B cell (primary cell): ENCODE measurements at regions not wholly inside any gene's neighbourhood (a gene's known extent, or its start where the extent isn't known, plus 50 kb on each side); places are given as distances from the start of the nearest gene placed in this dataset.

ENCODE experiments used
- ATAC-seq: fragments of 200-7000 bp; cut with Tn5 transposase; one replicate; pipeline ENCODE4 v1.10.0; 2021; ENCODE audit warnings: low read depth, mild to moderate bottlenecking, moderate number of reproducible peaks, moderate library complexity
- CTCF ChIA-PET: fragments of 350-600 bp; sonication (Branson Sonifier 250); formaldehyde crosslinking; loops from one replicate; lab custom pipeline; 2021; ENCODE audit warnings: antibody characterized with exemption, inconsistent platforms; lab: Charles Lee
- POLR2A ChIA-PET: fragments of 350-600 bp; sonication (Branson Sonifier 250); formaldehyde crosslinking; loops from one replicate; lab custom pipeline; 2021; ENCODE audit warnings: antibody characterized with exemption; lab: Charles Lee
- DNase-seq: peaks from one replicate; pipeline ENCODE4 v3.0.0; 2013
- H2AFZ ChIP-seq: 2 replicates; pipeline ENCODE4 v1.6.1; 2012; ENCODE audit warnings: mild to moderate bottlenecking, low read depth, low read length; ENCODE audit not compliant: insufficient read depth, poor library complexity, severe bottlenecking
- H3K27ac ChIP-seq, 2 donors: 1 replicate in 1 of 2; 2 replicates in 1 of 2; pipeline ENCODE4 v1.5.1; 2012 to 2013; ENCODE audit warnings: low read length in 2 of 2, mild to moderate bottlenecking in 2 of 2, moderate library complexity in 1 of 2
- H3K27me3 ChIP-seq, 4 experiments: fragments of 200-600 bp in 1 of 4; sonication (generic) in 1 of 4; replicated peaks in 1 of 4; 1 replicate in 2 of 4; 2 replicates in 2 of 4; pipeline versions ENCODE4 v1.6.1 to v1.7.0; 2013 to 2016; ENCODE audit warnings: low read length in 3 of 4, mild to moderate bottlenecking in 2 of 4, mixed read lengths in 1 of 4, moderate library complexity in 1 of 4; ENCODE audit not compliant: insufficient read depth in 4 of 4, control insufficient read depth in 3 of 4; ENCODE audit errors: control extremely low read depth in 1 of 4
- H3K36me3 ChIP-seq, 2 experiments: replicated peaks in 1 of 2; 1 replicate in 1 of 2; 2 replicates in 1 of 2; pipeline versions ENCODE4 v1.6.1 to v1.7.1; 2013; ENCODE audit warnings: low read length in 1 of 2; ENCODE audit not compliant: insufficient read depth in 2 of 2, control insufficient read depth in 1 of 2; ENCODE audit errors: control extremely low read depth in 1 of 2, extremely low read depth in 1 of 2
- H3K4me1 ChIP-seq, 2 donors: fragments of 200-600 bp in 1 of 2; sonication (generic) in 1 of 2; 1 replicate in 1 of 2; 2 replicates in 1 of 2; pipeline versions ENCODE4 v1.5.1 to v1.6.1; 2013 to 2017; ENCODE audit warnings: low read length in 2 of 2; ENCODE audit not compliant: control insufficient read depth in 2 of 2, insufficient read depth in 2 of 2
- H3K4me2 ChIP-seq: replicated peaks from 2 replicates; pipeline ENCODE3; 2012; ENCODE audit warnings: mild to moderate bottlenecking, low read depth, low read length; ENCODE audit not compliant: poor library complexity, severe bottlenecking
- H3K4me3 ChIP-seq, 5 experiments: fragments of 200-600 bp in 1 of 5; sonication (generic) in 1 of 5; 1 replicate in 3 of 5; 2 replicates in 2 of 5; pipeline versions ENCODE4 v1.5.1 to v1.7.0; 2011 to 2016; ENCODE audit warnings: low read length in 4 of 5, mild to moderate bottlenecking in 4 of 5, low read depth in 2 of 5, control low read depth in 1 of 5, moderate library complexity in 1 of 5; ENCODE audit not compliant: insufficient read depth in 1 of 5; ENCODE audit errors: control extremely low read depth in 1 of 5, extremely low read depth in 1 of 5
- H3K79me2 ChIP-seq: fragments of 200-600 bp; sonication (generic); one replicate; pipeline ENCODE4 v1.6.0; 2016; ENCODE audit warnings: low read length; ENCODE audit not compliant: control insufficient read depth, insufficient read depth
- H3K9ac ChIP-seq: fragments of 200-600 bp; sonication (generic); 2 replicates; pipeline ENCODE4 v1.6.1; 2017; ENCODE audit warnings: mild to moderate bottlenecking, low read length, moderate library complexity
- H3K9me3 ChIP-seq, 3 donors: one replicate each; pipeline versions ENCODE4 v1.6.1 to v1.7.1; 2013; ENCODE audit warnings: low read length in 2 of 3; ENCODE audit not compliant: control insufficient read depth in 2 of 3, insufficient read depth in 1 of 3; ENCODE audit errors: control extremely low read depth in 1 of 3
- H4K20me1 ChIP-seq: 2 replicates; pipeline ENCODE4 v1.6.0; 2012; ENCODE audit warnings: mild to moderate bottlenecking, low read length; ENCODE audit not compliant: insufficient read depth, control insufficient read depth, poor library complexity, severe bottlenecking
- H3K27ac Mint-ChIP-seq: one replicate; pipeline ENCODE4 v1.8.0; 2021; ENCODE audit warnings: mixed read lengths
- H3K27me3 Mint-ChIP-seq: one replicate; pipeline ENCODE4 v1.8.0; 2021; ENCODE audit warnings: mixed read lengths
- H3K4me1 Mint-ChIP-seq: one replicate; pipeline ENCODE4 v1.8.0; 2021; ENCODE audit warnings: mixed read lengths
- H3K4me3 Mint-ChIP-seq: one replicate; pipeline ENCODE4 v1.8.0; 2021; ENCODE audit warnings: mixed read lengths
- H3K9me3 Mint-ChIP-seq: one replicate; pipeline ENCODE4 v1.8.0; 2022; ENCODE audit warnings: mixed read lengths; ENCODE audit not compliant: insufficient read depth
- CTCF ChIP-seq: fragments of 200-600 bp; IDR thresholded peaks from one replicate; pipeline ENCODE4 v1.8.0; 2022; ENCODE audit warnings: antibody characterized with exemption, mild to moderate bottlenecking
- EZH2 ChIP-seq: IDR thresholded peaks from 2 replicates; pipeline ENCODE4 v1.6.1; 2012; ENCODE audit warnings: borderline replicate concordance, low read depth, mild to moderate bottlenecking, moderate library complexity, low read length; ENCODE audit not compliant: insufficient read depth, poor library complexity, severe bottlenecking
- WGBS: methylation state at CpG from one replicate; pipeline ENCODE4 v1.1.5; 2013; ENCODE audit warnings: missing lambda C conversion rate; ENCODE audit not compliant: insufficient coverage; 5-methylcytosine and 5-hydroxymethylcytosine counted together
- intact Hi-C: fragments of 100-400 bp; cut with micrococcal nuclease; formaldehyde crosslinking; loops from one replicate; pipeline ENCODE4 v1.10.0; 2022

- ATAC-seq: no peak
- intact Hi-C loops: no loop called here
- H3K36me3 ChIP-seq: peaks cover 9 to 15% of the 10 kb centered on the region in 2 experiments
- H3K9me3 ChIP-seq: no peaks in the 10 kb centered on the region
- H3K27me3 Mint-ChIP-seq: no peaks in the 10 kb centered on the region
- H3K27me3 ChIP-seq: no peaks in the 10 kb centered on the region
- POLR2A ChIA-PET: no interaction called here
- 100% methylated on average over 1 of the region's 3 CpGs for WGBS
- no peak overlapping the region for H3K27ac ChIP-seq
- H3K4me2 ChIP-seq: no peak overlapping the region
- peaks cover 8% of the 10 kb centered on the region for H4K20me1 ChIP-seq
- no peak for DNase-seq
- peaks cover 0 to 3% of the 10 kb centered on the region in 2 donors for H3K4me1 ChIP-seq
- CTCF ChIA-PET: interaction anchor here (0.5 to 0.9 kb wide), 2 partner anchors 347 to 1550 kb away, joined by 3 read pairs; no protein-coding TSS in a partner anchor
- no peaks in the 10 kb centered on the region for H3K9me3 Mint-ChIP-seq
- H3K79me2 ChIP-seq: peaks cover 42% of the 10 kb centered on the region
- no peak overlapping the region for H2AFZ ChIP-seq
- H3K4me3 ChIP-seq: no peak overlapping the region
- no peak for TF ChIP-seq CTCF
- TF ChIP-seq EZH2: no peak
- H3K27ac Mint-ChIP-seq: no peak overlapping the region
- H3K9ac ChIP-seq: no peak overlapping the region
- peaks cover 42% of the 10 kb centered on the region for H3K4me1 Mint-ChIP-seq
- H3K4me3 Mint-ChIP-seq: no peak overlapping the region
Observed at GRCh38 chr13:73939071-73939380, 195.2 kb downstream of the KLF12 start.

- TF ChIP-seq CTCF: no peak
- TF ChIP-seq EZH2: no peak
- CTCF ChIA-PET: interaction anchor here (0.5 to 0.9 kb wide), 2 partner anchors 348 to 1551 kb away, joined by 3 read pairs; no protein-coding TSS in a partner anchor
Observed at GRCh38 chr13:73938372-73939070, 195.7 kb downstream of the KLF12 start.

More at GRCh38 chr13:73938372-73939070, 195.7 kb downstream of the KLF12 start:
- Histone ChIP-seq H4K20me1 (peaks cover 8% of the 10 kb centered on the region), H3K27ac (no peak overlapping the region), H3K9ac (no peak overlapping the region), H3K4me3 (no peak overlapping the region), H2AFZ (no peak overlapping the region), H3K4me1 (no peaks in the 10 kb centered on the region), H3K79me2 (peaks cover 47% of the 10 kb centered on the region), H3K36me3 (peaks cover 9 to 15% of the 10 kb centered on the region in 2 experiments), H3K9me3 (no peaks in the 10 kb centered on the region), H3K4me2 (no peak overlapping the region), H3K27me3 (no peaks in the 10 kb centered on the region)
- WGBS: over 99% methylated on average over 9 of the region's 10 CpGs
- intact Hi-C loops: no loop called here
- ATAC-seq (no peak), DNase-seq (no peak)
- Mint-ChIP-seq H3K27me3 (no peaks in the 10 kb centered on the region), H3K4me1 (peaks cover 41% of the 10 kb centered on the region), H3K4me3 (no peak overlapping the region), H3K27ac (no peak overlapping the region), H3K9me3 (no peaks in the 10 kb centered on the region)
- POLR2A ChIA-PET: no interaction called here
